ENCODE measurements at regions not wholly inside any gene's neighbourhood (a gene's known extent, or its start where the extent isn't known, plus 50 kb on each side); places are given as distances from the start of the nearest gene placed in this dataset.

GRCh38 chr12:24201258-24201970 is 251.9 kb upstream of the SOX5 start:
- TF ChIP-seq TAF1 (IDR thresholded peaks at IDR 0.05; ENCODE audit: borderline replicate concordance, low read depth, low read length) (no peak), POLR2A (IDR thresholded peaks at IDR 0.05; ENCODE audit: low read depth, low read length) (no peak)

Data from GM12892 (cell line).